ENCODE measurements at regions not wholly inside any gene's neighbourhood (a gene's known extent, or its start where the extent isn't known, plus 50 kb on each side); places are given as distances from the start of the nearest gene placed in this dataset.

GRCh38 chr2:142586693-142587580 is 290.5 kb upstream of the KYNU start:
- POLR2A ChIA-PET = no interaction called here
- Histone ChIP-seq H3K4me3 (ENCODE audit: control insufficient read depth in 1 of 7, extremely low read depth in 1 of 7, insufficient read depth in 4 of 7, low read depth in 2 of 7, low read length in 6 of 7) (no peak overlapping the region), H3K9me3 (ENCODE audit: control extremely low read depth in 1 of 5, control insufficient read depth in 4 of 5, insufficient read depth in 2 of 5, low read depth in 1 of 5, low read length in 4 of 5) (no peaks in the 10 kb centered on the region), H3K27me3 (replicated peaks in 2 of 5; ENCODE audit: control insufficient read depth in 4 of 5, insufficient read depth in 5 of 5, low read length in 4 of 5) (no peaks in the 10 kb centered on the region), H3K36me3 (ENCODE audit: control insufficient read depth in 4 of 4, insufficient read depth in 4 of 4, low read length in 3 of 4) (no peaks in the 10 kb centered on the region), H3K4me1 (ENCODE audit: control extremely low read depth in 1 of 4, control insufficient read depth in 4 of 4, insufficient read depth in 4 of 4, low read length in 3 of 4) (no peaks in the 10 kb centered on the region), H3K27ac (ENCODE audit: insufficient read depth in 1 of 2, low read depth in 1 of 2, low read length in 2 of 2, poor library complexity in 1 of 2, severe bottlenecking in 2 of 2) (no peak overlapping the region)
- CTCF ChIA-PET = no interaction called here
- WGBS (ENCODE audit: insufficient coverage) = 70% methylated on average over 3 of the region's 5 CpGs
- DNase-seq = no peak

DNA sequence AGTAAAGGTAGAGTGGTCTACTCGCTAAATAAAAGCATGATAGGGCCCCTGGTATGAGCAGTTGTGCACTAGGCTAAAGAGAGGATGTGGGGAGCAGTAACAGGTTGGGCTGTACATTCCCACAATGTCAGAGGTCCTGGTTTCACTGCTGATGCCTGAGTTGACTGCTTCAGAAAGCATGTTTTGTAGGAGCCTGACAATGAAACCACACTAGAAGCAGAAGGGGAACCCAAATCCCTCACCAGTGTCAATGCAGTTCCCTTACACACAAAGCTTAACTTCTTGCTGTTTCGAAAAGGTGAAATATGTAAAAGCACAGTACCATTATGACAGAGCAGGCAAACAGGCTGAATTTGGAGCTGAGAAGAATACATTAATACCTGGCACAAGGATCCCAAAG is 291.7 kb upstream of the KYNU start:
- 95% methylated on average over 2 of the region's 2 CpGs for WGBS (ENCODE audit: insufficient coverage)

GRCh38 chr2:142582317-142582716 is 295.1 kb upstream of the KYNU start:
- ChIA-PET CTCF (no interaction called here), POLR2A (no interaction called here)
- H3K4me3 ChIP-seq (ENCODE audit: control insufficient read depth in 1 of 7, extremely low read depth in 1 of 7, insufficient read depth in 4 of 7, low read depth in 2 of 7, low read length in 6 of 7) = no peak overlapping the region
- no peaks in the 10 kb centered on the region for H3K36me3 ChIP-seq (ENCODE audit: control insufficient read depth in 4 of 4, insufficient read depth in 4 of 4, low read length in 3 of 4)
- H3K27me3 ChIP-seq (replicated peaks in 2 of 5; ENCODE audit: control insufficient read depth in 4 of 5, insufficient read depth in 5 of 5, low read length in 4 of 5) = no peaks in the 10 kb centered on the region
- no peaks in the 10 kb centered on the region for H3K9me3 ChIP-seq (ENCODE audit: control extremely low read depth in 1 of 5, control insufficient read depth in 4 of 5, insufficient read depth in 2 of 5, low read depth in 1 of 5, low read length in 4 of 5)
- no peaks in the 10 kb centered on the region for H3K4me1 ChIP-seq (ENCODE audit: control extremely low read depth in 1 of 4, control insufficient read depth in 4 of 4, insufficient read depth in 4 of 4, low read length in 3 of 4)
- no peak for DNase-seq
- WGBS (ENCODE audit: insufficient coverage) = 100% methylated on average over 1 of the region's 2 CpGs
- H3K27ac ChIP-seq (ENCODE audit: insufficient read depth in 1 of 2, low read depth in 1 of 2, low read length in 2 of 2, poor library complexity in 1 of 2, severe bottlenecking in 2 of 2) = no peak overlapping the region

More for the DNA sequence above, 291.7 kb upstream of the KYNU start:
- CTCF ChIA-PET = no interaction called here
- Histone ChIP-seq H3K36me3 (ENCODE audit: control insufficient read depth in 4 of 4, insufficient read depth in 4 of 4, low read length in 3 of 4) (no peaks in the 10 kb centered on the region), H3K4me1 (ENCODE audit: control extremely low read depth in 1 of 4, control insufficient read depth in 4 of 4, insufficient read depth in 4 of 4, low read length in 3 of 4) (no peaks in the 10 kb centered on the region), H3K27me3 (replicated peaks in 2 of 5; ENCODE audit: control insufficient read depth in 4 of 5, insufficient read depth in 5 of 5, low read length in 4 of 5) (no peaks in the 10 kb centered on the region), H3K9me3 (ENCODE audit: control extremely low read depth in 1 of 5, control insufficient read depth in 4 of 5, insufficient read depth in 2 of 5, low read depth in 1 of 5, low read length in 4 of 5) (no peaks in the 10 kb centered on the region), H3K4me3 (ENCODE audit: control insufficient read depth in 1 of 7, extremely low read depth in 1 of 7, insufficient read depth in 4 of 7, low read depth in 2 of 7, low read length in 6 of 7) (no peak overlapping the region), H3K27ac (ENCODE audit: insufficient read depth in 1 of 2, low read depth in 1 of 2, low read length in 2 of 2, poor library complexity in 1 of 2, severe bottlenecking in 2 of 2) (no peak overlapping the region)
- POLR2A ChIA-PET = interaction anchor here (0.6 kb wide), 1 partner anchor 43 kb away, joined by 3 read pairs; no protein-coding TSS in a partner anchor
- DNase-seq = no peak

GRCh38 chr2:142581491-142581890 is 296.0 kb upstream of the KYNU start:
- DNase-seq = no peak
- no peak overlapping the region for H3K4me3 ChIP-seq (ENCODE audit: control insufficient read depth in 1 of 7, extremely low read depth in 1 of 7, insufficient read depth in 4 of 7, low read depth in 2 of 7, low read length in 6 of 7)
- ChIA-PET CTCF (no interaction called here), POLR2A (no interaction called here)
- no peaks in the 10 kb centered on the region for H3K9me3 ChIP-seq (ENCODE audit: control extremely low read depth in 1 of 5, control insufficient read depth in 4 of 5, insufficient read depth in 2 of 5, low read depth in 1 of 5, low read length in 4 of 5)
- no peaks in the 10 kb centered on the region for H3K4me1 ChIP-seq (ENCODE audit: control extremely low read depth in 1 of 4, control insufficient read depth in 4 of 4, insufficient read depth in 4 of 4, low read length in 3 of 4)
- no peaks in the 10 kb centered on the region for H3K27me3 ChIP-seq (replicated peaks in 2 of 5; ENCODE audit: control insufficient read depth in 4 of 5, insufficient read depth in 5 of 5, low read length in 4 of 5)
- no CpG with 5 or more reads among the region's 1 CpG for WGBS (ENCODE audit: insufficient coverage)
- H3K36me3 ChIP-seq (ENCODE audit: control insufficient read depth in 4 of 4, insufficient read depth in 4 of 4, low read length in 3 of 4) = no peaks in the 10 kb centered on the region
- H3K27ac ChIP-seq (ENCODE audit: insufficient read depth in 1 of 2, low read depth in 1 of 2, low read length in 2 of 2, poor library complexity in 1 of 2, severe bottlenecking in 2 of 2) = no peak overlapping the region

DNA sequence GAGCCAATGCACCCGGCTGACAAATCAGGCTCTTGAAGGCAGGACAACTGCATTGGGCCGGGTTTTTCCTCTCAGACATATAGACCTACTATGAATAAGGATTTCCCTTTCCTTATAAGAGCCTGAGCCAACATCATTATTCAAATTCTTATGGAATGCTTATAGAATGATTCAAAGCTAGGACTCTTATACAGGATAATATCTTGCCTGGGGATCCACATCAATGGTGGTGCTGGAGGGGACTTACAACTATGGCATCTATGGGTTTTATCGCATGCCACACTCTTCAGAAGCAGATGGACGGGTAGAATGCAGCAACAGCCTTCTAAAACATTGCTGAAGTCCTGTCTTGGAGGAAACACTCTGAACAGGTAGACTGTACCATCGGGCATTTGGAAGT is 296.8 kb upstream of the KYNU start:
- H3K9me3 ChIP-seq (ENCODE audit: control extremely low read depth in 1 of 5, control insufficient read depth in 4 of 5, insufficient read depth in 2 of 5, low read depth in 1 of 5, low read length in 4 of 5) = no peaks in the 10 kb centered on the region
- CTCF ChIA-PET = no interaction called here
- DNase-seq = no peak
- POLR2A ChIA-PET = no interaction called here
- no peaks in the 10 kb centered on the region for H3K36me3 ChIP-seq (ENCODE audit: control insufficient read depth in 4 of 4, insufficient read depth in 4 of 4, low read length in 3 of 4)
- no peak overlapping the region for H3K27ac ChIP-seq (ENCODE audit: insufficient read depth in 1 of 2, low read depth in 1 of 2, low read length in 2 of 2, poor library complexity in 1 of 2, severe bottlenecking in 2 of 2)
- 100% methylated on average over 3 of the region's 5 CpGs for WGBS (ENCODE audit: insufficient coverage)
- H3K4me3 ChIP-seq (ENCODE audit: control insufficient read depth in 1 of 7, extremely low read depth in 1 of 7, insufficient read depth in 4 of 7, low read depth in 2 of 7, low read length in 6 of 7) = no peak overlapping the region
- H3K4me1 ChIP-seq (ENCODE audit: control extremely low read depth in 1 of 4, control insufficient read depth in 4 of 4, insufficient read depth in 4 of 4, low read length in 3 of 4) = no peaks in the 10 kb centered on the region
- no peaks in the 10 kb centered on the region for H3K27me3 ChIP-seq (replicated peaks in 2 of 5; ENCODE audit: control insufficient read depth in 4 of 5, insufficient read depth in 5 of 5, low read length in 4 of 5)

DNA sequence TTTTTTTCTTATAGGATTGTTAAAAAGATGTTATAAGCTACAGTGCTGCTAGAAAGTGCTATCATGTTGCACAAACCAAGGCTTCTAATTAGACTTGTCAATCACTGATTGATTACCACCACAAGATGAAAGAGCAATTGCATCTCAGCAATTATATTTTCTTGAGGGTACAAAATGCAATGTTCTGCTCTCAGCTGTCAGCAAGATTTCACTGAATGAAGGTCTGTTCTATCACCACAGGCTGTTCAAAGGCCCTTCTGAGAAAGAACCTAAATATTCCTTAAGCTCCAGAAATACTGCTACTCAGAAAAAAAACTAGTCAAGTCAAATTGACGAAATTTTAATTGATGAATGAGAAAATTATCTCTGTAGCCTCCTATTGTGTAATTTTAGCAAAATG is 301.9 kb upstream of the KYNU start:
- peaks cover 0 to 2% (median 0%) of the 10 kb centered on the region in 5 experiments for H3K27me3 ChIP-seq (replicated peaks in 2 of 5; ENCODE audit: control insufficient read depth in 4 of 5, insufficient read depth in 5 of 5, low read length in 4 of 5)
- WGBS (ENCODE audit: insufficient coverage) = no CpG with 5 or more reads among the region's 1 CpG
- no peak for DNase-seq
- no peak overlapping the region for H3K4me3 ChIP-seq (ENCODE audit: control insufficient read depth in 1 of 7, extremely low read depth in 1 of 7, insufficient read depth in 4 of 7, low read depth in 2 of 7, low read length in 6 of 7)
- POLR2A ChIA-PET = no interaction called here
- H3K4me1 ChIP-seq (ENCODE audit: control extremely low read depth in 1 of 4, control insufficient read depth in 4 of 4, insufficient read depth in 4 of 4, low read length in 3 of 4) = no peaks in the 10 kb centered on the region
- no peaks in the 10 kb centered on the region for H3K36me3 ChIP-seq (ENCODE audit: control insufficient read depth in 4 of 4, insufficient read depth in 4 of 4, low read length in 3 of 4)
- H3K9me3 ChIP-seq (ENCODE audit: control extremely low read depth in 1 of 5, control insufficient read depth in 4 of 5, insufficient read depth in 2 of 5, low read depth in 1 of 5, low read length in 4 of 5) = no peaks in the 10 kb centered on the region
- H3K27ac ChIP-seq (ENCODE audit: insufficient read depth in 1 of 2, low read depth in 1 of 2, low read length in 2 of 2, poor library complexity in 1 of 2, severe bottlenecking in 2 of 2) = no peak overlapping the region
- CTCF ChIA-PET = no interaction called here

DNA sequence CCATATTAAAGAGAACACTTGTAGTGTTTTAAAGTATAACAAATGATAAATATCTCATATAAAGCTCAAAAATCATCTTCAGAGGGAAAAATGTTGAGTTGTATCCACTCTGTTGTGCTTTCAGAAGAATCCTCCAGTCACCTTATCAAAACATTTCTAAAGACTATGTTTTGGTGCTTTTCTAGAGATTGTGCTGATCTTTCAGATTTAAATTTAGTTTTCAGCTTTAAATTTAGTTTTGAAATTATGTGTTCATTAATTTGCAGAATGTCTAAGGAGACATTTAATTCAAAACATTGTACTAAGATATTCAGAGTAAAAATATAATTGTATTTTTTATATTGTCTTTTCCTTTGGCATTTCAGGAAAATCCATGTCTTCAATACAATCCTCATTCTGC is 303.1 kb upstream of the KYNU start:
- Histone ChIP-seq H3K4me3 (ENCODE audit: control insufficient read depth in 1 of 7, extremely low read depth in 1 of 7, insufficient read depth in 4 of 7, low read depth in 2 of 7, low read length in 6 of 7) (no peak overlapping the region), H3K4me1 (ENCODE audit: control extremely low read depth in 1 of 4, control insufficient read depth in 4 of 4, insufficient read depth in 4 of 4, low read length in 3 of 4) (no peaks in the 10 kb centered on the region), H3K27me3 (replicated peaks in 2 of 5; ENCODE audit: control insufficient read depth in 4 of 5, insufficient read depth in 5 of 5, low read length in 4 of 5) (peaks cover 0 to 2% (median 0%) of the 10 kb centered on the region in 5 experiments), H3K9me3 (ENCODE audit: control extremely low read depth in 1 of 5, control insufficient read depth in 4 of 5, insufficient read depth in 2 of 5, low read depth in 1 of 5, low read length in 4 of 5) (no peaks in the 10 kb centered on the region), H3K36me3 (ENCODE audit: control insufficient read depth in 4 of 4, insufficient read depth in 4 of 4, low read length in 3 of 4) (no peaks in the 10 kb centered on the region), H3K27ac (ENCODE audit: insufficient read depth in 1 of 2, low read depth in 1 of 2, low read length in 2 of 2, poor library complexity in 1 of 2, severe bottlenecking in 2 of 2) (no peak overlapping the region)
- ChIA-PET CTCF (no interaction called here), POLR2A (no interaction called here)
- no peak for DNase-seq
